SH-SY5Y (cell line): ENCODE measurements at regions not wholly inside any gene's neighbourhood (a gene's known extent, or its start where the extent isn't known, plus 50 kb on each side); places are given as distances from the start of the nearest gene placed in this dataset.

ENCODE experiments used
- GATA2 ChIP-seq: IDR thresholded peaks from 2 replicates; pipeline ENCODE4 v1.6.1; 2011; ENCODE audit warnings: mild to moderate bottlenecking, low read depth, low read length
- GATA3 ChIP-seq: IDR thresholded peaks from 2 replicates; pipeline ENCODE4 v1.6.1; 2011; ENCODE audit warnings: low read depth, mild to moderate bottlenecking, low read length, moderate library complexity

DNA sequence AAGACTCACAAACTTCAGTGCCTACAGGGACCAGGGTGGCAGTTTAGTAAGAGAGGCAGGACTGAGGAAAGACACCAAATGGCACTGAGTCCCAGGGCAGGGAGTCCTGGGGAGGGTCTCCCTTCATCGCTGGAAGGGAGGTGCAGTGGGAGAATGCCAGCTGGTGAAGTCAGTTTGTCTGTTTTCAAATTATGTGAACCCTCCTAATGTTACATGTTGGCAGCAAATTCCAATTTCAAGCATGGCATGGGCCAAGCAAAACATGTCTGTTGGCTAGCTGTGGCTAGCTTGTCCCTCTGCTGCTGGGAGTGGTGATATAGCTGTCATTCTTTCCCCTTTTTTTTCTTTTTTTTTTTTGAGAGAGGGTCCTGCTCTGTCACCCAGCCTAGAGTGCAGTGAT lies 55.9 kb upstream of the HAAO start:
- no peak for TF ChIP-seq GATA2
- no peak for TF ChIP-seq GATA3

DNA sequence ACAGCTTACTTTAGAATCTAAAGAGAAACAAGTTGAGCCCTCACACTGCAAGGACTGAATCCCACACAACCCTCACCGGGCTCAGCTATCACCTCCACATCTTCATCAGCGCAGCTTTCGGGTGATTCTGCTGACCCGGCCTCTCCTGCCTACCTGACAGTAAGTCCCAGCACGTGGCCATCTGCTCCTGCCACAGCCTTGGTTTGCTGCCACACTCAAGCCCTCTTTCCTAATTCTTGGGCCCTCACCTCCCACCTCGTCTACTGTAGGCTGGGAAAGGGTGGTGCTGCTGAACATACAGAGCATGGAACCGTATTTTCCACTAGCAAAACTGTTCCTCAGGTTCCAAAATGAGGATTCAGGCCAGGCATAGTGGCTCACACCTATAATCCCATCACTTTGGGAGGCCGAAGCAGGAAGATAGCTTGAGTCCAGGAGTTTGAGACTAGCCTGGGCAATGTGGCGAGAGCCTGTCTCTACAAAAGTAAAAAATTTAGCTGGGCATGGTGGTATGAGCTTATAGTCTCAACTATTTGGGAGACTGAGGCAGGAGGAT lies 55.3 kb upstream of the HAAO start:
- no peak for TF ChIP-seq GATA3
- no peak for TF ChIP-seq GATA2

DNA sequence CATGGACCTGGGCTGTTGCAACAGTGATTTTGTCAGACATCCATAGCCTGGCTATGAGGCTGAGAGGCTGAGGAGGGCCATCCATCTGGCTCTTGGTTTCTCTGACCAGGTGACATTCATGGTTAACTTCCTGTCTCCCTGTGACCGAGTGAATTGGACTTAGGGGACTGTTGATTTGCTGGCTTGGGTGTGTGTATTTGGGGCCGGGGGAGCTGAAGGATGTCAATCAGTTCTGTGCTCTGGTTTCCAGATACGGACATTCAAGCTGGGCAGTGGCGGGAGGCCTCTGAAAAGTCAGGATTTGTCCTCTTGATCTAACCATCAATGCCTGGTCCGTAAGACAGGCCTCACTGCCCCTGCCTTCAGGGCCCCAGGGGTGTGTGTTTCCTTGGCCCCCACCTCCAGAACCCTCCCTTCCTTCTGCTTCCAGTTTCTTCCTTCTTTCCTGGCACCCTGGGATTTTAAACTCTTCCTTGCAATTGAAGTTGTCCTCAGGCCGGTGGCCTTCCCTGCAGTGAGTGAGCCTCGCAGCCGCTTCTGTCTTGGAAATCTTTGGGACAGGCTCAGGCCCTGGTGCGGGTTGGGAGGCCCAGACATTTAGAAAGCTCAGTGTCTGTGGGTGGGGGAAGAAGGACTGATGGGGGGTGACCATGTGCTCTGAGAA lies 54.7 kb upstream of the HAAO start:
- TF ChIP-seq GATA2, result no peak
- TF ChIP-seq GATA3, result no peak

DNA sequence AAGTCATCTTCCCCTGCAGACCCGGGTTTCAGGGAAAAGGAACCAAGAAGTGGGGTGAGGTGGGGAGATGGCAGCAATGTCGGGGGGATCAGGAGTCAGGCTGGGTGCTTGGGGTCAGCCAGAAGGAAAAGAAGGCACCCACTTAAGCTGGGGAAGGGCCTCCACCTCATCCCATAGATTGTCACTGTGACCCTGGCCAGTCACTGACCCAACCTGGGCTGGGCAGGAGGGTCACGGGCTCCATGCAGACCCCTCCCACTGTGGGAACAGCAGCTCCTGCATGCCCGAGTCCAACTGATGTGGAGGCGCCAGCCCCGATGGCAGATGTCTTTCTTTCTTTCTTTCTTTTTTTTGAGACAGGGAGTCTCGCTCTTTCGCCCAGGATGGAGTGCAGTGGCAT lies 53.6 kb upstream of the HAAO start:
- no peak for TF ChIP-seq GATA2
- TF ChIP-seq GATA3, result no peak

DNA sequence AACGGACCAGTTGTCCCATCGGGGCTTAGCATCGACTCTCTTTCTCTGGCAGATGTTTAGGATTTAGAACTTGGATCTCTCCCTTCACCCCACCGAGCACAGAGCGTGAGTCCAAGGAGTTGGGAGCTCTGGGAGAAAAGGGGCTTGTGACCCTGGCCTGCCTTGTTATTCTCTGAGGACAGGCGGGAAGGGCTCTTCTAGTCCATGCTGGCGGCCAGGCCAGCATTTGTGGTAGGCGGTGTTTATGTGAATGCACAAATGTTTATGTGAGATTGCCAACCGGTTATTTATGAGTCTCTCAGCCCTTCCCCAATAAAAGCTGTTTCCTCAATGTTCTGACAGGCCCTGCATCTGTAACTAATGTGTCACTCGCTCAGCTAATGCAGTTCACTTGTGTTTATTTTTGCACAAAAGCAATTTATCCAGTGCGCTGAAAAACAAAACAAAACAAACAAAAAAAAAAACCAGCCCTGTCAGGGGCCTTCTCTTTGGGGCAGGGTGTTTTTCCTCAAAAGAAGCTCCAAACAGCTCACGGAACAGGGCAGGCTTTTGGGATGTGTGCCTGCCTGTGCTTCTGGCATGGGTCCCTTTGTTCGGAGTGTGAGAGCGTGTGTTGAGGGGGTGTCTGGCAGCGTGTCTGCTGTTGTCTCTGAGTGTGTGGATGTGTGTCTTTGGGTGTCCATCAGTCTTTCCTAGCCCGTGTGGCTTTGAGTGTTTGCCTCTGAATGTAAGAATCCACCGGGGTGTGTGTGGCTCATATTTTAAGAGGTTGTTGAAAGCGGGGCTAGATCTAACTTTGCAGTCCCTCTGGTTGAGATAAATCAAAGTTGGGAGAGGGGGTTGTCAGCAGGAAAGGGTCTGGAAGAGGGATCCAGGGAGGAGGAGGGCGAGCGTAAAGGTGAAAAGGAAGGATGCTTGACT lies 52.8 kb upstream of the HAAO start:
- TF ChIP-seq GATA2, result no peak
- no peak for TF ChIP-seq GATA3

DNA sequence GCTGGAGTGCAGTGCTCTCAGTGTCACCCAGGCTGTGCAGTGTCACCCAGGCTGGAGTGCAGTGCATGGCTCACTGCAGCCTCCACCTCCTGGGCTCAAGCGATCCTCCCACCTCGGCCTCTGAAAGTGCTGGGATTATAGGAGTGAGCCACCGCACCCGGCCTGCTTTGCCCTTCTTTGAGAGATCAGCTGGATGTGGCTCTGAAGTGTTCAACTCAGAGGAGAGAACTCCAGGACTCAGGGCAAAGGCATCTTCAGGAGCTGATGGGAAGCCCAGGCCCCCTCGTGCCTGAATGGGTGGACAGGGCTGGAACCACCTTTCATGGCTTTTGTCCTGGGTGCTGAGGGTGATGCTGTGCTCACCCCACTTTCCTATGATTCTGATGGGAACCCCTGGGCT lies 52.0 kb upstream of the HAAO start:
- no peak for TF ChIP-seq GATA2
- no peak for TF ChIP-seq GATA3

DNA sequence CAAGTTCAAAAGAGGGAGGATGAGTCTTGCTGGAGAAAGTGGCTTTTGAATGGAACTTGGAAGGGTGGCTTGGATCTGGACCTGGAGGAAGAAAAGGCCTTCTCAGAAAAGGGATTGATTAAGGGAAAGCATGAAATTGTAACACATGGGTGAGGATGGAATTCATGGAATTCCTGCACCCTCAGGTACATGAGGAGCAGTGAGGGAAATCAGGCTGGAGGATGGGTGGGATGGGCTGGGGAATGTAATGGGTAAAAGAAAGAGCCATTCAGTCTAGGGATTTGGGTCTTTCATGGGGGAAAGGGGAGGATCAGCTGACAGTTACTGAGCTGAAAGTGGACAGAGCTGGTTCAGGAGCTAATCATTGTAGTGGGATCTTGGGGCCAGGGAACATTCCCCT lies 51.2 kb upstream of the HAAO start:
- TF ChIP-seq GATA3 (no peak), GATA2 (no peak)

DNA sequence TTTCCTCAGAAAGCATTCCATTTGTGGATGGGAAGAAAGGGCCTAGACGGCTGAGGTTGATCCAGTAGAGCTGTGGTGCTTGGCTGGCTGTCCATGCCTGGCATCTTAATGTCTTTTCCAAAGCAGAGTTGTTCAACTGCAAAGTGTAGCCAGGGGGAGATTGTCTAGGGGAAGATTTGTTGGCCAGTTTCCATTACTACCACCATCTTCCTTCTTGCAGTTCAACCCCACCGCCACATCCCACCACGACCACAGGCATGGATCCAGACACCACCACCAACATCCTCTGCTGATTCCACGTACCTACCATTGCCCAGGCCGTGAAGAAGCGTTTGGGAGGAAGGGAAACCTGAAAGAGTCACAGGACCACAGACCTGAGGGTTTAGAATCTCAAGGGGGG lies 50.7 kb upstream of the HAAO start:
- TF ChIP-seq GATA3, result no peak
- TF ChIP-seq GATA2, result no peak

DNA sequence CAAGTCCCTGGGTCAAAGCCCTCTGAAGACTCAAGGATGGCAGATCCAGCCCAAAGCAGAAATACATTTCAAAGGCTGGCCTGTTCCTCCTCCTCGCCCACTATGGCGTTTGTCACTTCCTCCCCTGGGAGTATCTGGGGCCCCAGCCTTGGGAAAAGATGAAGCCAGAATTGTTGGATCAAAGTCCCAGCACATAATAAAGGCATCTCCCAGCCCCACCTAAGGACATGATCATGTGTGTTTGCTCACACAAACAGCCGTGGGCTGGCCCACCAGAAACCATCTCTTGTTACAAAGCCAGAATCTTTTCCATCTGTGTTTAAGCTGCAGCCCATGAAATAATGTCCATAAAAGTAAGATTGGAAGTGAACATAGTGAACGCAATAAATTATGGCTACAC lies 50.1 kb upstream of the HAAO start:
- TF ChIP-seq GATA2, result no peak
- TF ChIP-seq GATA3, result no peak
